GM20431 (cell line): ENCODE measurements at regions not wholly inside any gene's neighbourhood (a gene's known extent, or its start where the extent isn't known, plus 50 kb on each side); places are given as distances from the start of the nearest gene placed in this dataset.

Experiments used
- in situ Hi-C: fragments of 300-500 bp; cut with MseI, MboI; formaldehyde crosslinking; loops from one replicate; pipeline ENCODE4 v1.15.0; 2020; ENCODE audit warnings: low sequenced_read_pairs; ENCODE audit not compliant: unreplicated experiment

GRCh38 chr2:173580956-173581355 is 226.3 kb downstream of the CDCA7 start:
- in situ Hi-C loops = no loop called here

GRCh38 chr2:173583196-173583595 is 228.5 kb downstream of the CDCA7 start:
- in situ Hi-C loops = no loop called here

- in situ Hi-C loops = no loop called here
Observed at GRCh38 chr2:173584000-173584399, 229.3 kb downstream of the CDCA7 start.

GRCh38 chr2:173584676-173585458 is 230.2 kb downstream of the CDCA7 start:
- in situ Hi-C loops = no loop called here

- in situ Hi-C loops = no loop called here
Observed at GRCh38 chr2:173588931-173589369, 234.3 kb downstream of the CDCA7 start.

GRCh38 chr2:173589604-173590275 is 235.1 kb downstream of the CDCA7 start:
- in situ Hi-C loops = no loop called here

- in situ Hi-C loops = no loop called here
Observed at GRCh38 chr2:173590276-173590861, 235.7 kb downstream of the CDCA7 start.

- in situ Hi-C loops = no loop called here
Observed at GRCh38 chr2:173593109-173593508, 238.4 kb downstream of the CDCA7 start.

- in situ Hi-C loops = no loop called here
Observed at GRCh38 chr2:173596244-173596643, 241.6 kb downstream of the CDCA7 start.

- in situ Hi-C loops = no loop called here
Observed at GRCh38 chr2:173598525-173598924, 243.9 kb downstream of the CDCA7 start.

- in situ Hi-C loops = no loop called here
Observed at GRCh38 chr2:173599821-173600359, 245.2 kb downstream of the CDCA7 start.

GRCh38 chr2:173602153-173602795 is 247.6 kb downstream of the CDCA7 start:
- in situ Hi-C loops = no loop called here

GRCh38 chr2:173605994-173606393 is 251.3 kb downstream of the CDCA7 start:
- in situ Hi-C loops = no loop called here

GRCh38 chr2:173606619-173607248 is 252.1 kb downstream of the CDCA7 start:
- in situ Hi-C loops = no loop called here

GRCh38 chr2:173607606-173608311 is 253.1 kb downstream of the CDCA7 start:
- in situ Hi-C loops = no loop called here

- in situ Hi-C loops = no loop called here
Observed at GRCh38 chr2:173611121-173611520, 256.4 kb downstream of the CDCA7 start.

- in situ Hi-C loops = no loop called here
Observed at GRCh38 chr2:173612354-173612753, 257.7 kb downstream of the CDCA7 start.

GRCh38 chr2:173613386-173613785 is 258.7 kb downstream of the CDCA7 start:
- in situ Hi-C loops = no loop called here

GRCh38 chr2:173614265-173614930 is 259.7 kb downstream of the CDCA7 start:
- in situ Hi-C loops = no loop called here
